Keratinocyte (primary cell): ENCODE measurements at regions not wholly inside any gene's neighbourhood (a gene's known extent, or its start where the extent isn't known, plus 50 kb on each side); places are given as distances from the start of the nearest gene placed in this dataset.

Experiments
- DNase-seq: peaks from one replicate; pipeline ENCODE4 v3.0.0-alpha.2; 2011; ENCODE audit warnings: low read depth, missing footprints, low spot score
- FAIRE-seq: peaks from 2 replicates; lab custom pipeline; 2011; peaks lifted over from hg19 to GRCh38; lab: Jason Lieb, UNC
- H2AFZ ChIP-seq: 2 replicates; pipeline ENCODE4 v1.6.0; 2012; ENCODE audit warnings: low read length, control low read depth, inconsistent platforms; ENCODE audit not compliant: control insufficient read depth
- H3K27ac ChIP-seq: 2 replicates; pipeline ENCODE4 v1.5.1; 2011; ENCODE audit warnings: low read length; ENCODE audit not compliant: control insufficient read depth, insufficient read depth
- H3K27me3 ChIP-seq: 3 replicates; pipeline ENCODE4 v1.6.0; 2011; ENCODE audit warnings: low read length; ENCODE audit not compliant: control insufficient read depth, insufficient read depth; ENCODE audit errors: extremely low read depth
- H3K36me3 ChIP-seq, 2 experiments: 2 replicates in 1 of 2; 3 replicates in 1 of 2; pipeline ENCODE4 v1.5.1; 2011; ENCODE audit warnings: low read length in 2 of 2, mild to moderate bottlenecking in 1 of 2; ENCODE audit not compliant: control insufficient read depth in 2 of 2, insufficient read depth in 2 of 2; ENCODE audit errors: extremely low read depth in 1 of 2
- H3K4me1 ChIP-seq: 3 replicates; pipeline ENCODE4 v1.5.1; 2011; ENCODE audit warnings: low read length; ENCODE audit not compliant: control insufficient read depth, insufficient read depth; ENCODE audit errors: extremely low read depth
- H3K4me2 ChIP-seq: 3 replicates; pipeline ENCODE4 v1.6.0; 2011; ENCODE audit warnings: low read depth, low read length; ENCODE audit not compliant: control insufficient read depth, insufficient read depth; ENCODE audit errors: extremely low read depth
- H3K4me3 ChIP-seq, 3 experiments: fragments of 200-600 bp in 1 of 3; sonication (generic) in 1 of 3; 2 replicates in 2 of 3; 3 replicates in 1 of 3; pipeline ENCODE4 v1.5.1; 2011 to 2016; ENCODE audit warnings: low read length in 3 of 3, mild to moderate bottlenecking in 3 of 3, control low read depth in 2 of 3, inconsistent platforms in 1 of 3, low read depth in 1 of 3, mixed read lengths in 1 of 3, mixed run types in 1 of 3, moderate library complexity in 1 of 3; ENCODE audit not compliant: control insufficient read depth in 2 of 3, insufficient read depth in 2 of 3; ENCODE audit errors: extremely low read depth in 1 of 3
- H3K79me2 ChIP-seq: 2 replicates; pipeline ENCODE4 v1.6.0; 2012; ENCODE audit warnings: low read length; ENCODE audit not compliant: control insufficient read depth, insufficient read depth
- H3K9ac ChIP-seq: 3 replicates; pipeline ENCODE4 v1.6.0; 2011; ENCODE audit warnings: low read length; ENCODE audit not compliant: control insufficient read depth, insufficient read depth; ENCODE audit errors: extremely low read depth
- H3K9me1 ChIP-seq: 3 replicates; pipeline ENCODE4 v1.6.0; 2011; ENCODE audit warnings: low read length; ENCODE audit not compliant: control insufficient read depth, insufficient read depth; ENCODE audit errors: extremely low read depth
- H3K9me3 ChIP-seq: 2 replicates; pipeline ENCODE4 v1.5.1; 2012; ENCODE audit warnings: low read depth, low read length; ENCODE audit not compliant: control insufficient read depth
- H4K20me1 ChIP-seq: 3 replicates; pipeline ENCODE4 v1.6.0; 2011; ENCODE audit warnings: low read length; ENCODE audit not compliant: control insufficient read depth, insufficient read depth; ENCODE audit errors: extremely low read depth
- CTCF ChIP-seq, 3 experiments: IDR thresholded peaks in 1 of 3; conservative IDR thresholded peaks in 1 of 3; optimal IDR thresholded peaks in 1 of 3; 2 replicates in 2 of 3; 3 replicates in 1 of 3; pipeline versions ENCODE3 to v1.5.1; 2011; ENCODE audit warnings: low read length in 3 of 3, mild to moderate bottlenecking in 3 of 3, moderate library complexity in 2 of 3, control low read depth in 1 of 3, inconsistent platforms in 1 of 3; ENCODE audit not compliant: insufficient read depth in 2 of 3; ENCODE audit errors: extremely low read depth in 1 of 3
- EZH2 ChIP-seq: IDR thresholded peaks from one replicate; pipeline ENCODE4 v1.6.1; 2012; ENCODE audit warnings: inconsistent platforms, mild to moderate bottlenecking, low read length, moderate library complexity
- dilution Hi-C: fragments of 300-500 bp; cut with MboI; formaldehyde crosslinking; loops from one replicate; pipeline ENCODE4 v1.7.0; 2020; ENCODE audit warnings: low sequenced_read_pairs; ENCODE audit not compliant: extremely low pct_ligation_motif_present

DNA sequence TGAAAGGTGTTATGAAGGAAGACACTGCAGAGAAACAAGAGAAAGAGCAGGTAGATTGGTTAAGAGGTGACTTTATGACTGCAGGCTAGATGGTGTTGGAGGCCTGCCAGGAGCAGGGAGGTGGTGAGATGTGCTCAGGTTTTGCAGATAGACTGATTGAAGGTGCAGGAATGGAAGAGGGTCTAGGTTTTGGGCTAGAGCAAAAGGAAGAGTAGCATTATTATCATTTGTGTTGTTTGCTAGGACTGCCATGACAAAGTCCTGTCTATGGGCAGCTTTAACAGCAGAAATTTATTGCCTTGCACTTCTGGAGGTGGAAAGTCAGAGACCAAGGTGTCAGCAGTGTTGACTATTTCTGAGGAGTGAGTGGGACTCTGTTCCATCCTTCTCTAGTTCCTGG lies 172.9 kb upstream of the SOX11 start:
- Histone ChIP-seq H3K79me2 (no peaks in the 10 kb centered on the region), H3K36me3 (no peaks in the 10 kb centered on the region), H2AFZ (no peak overlapping the region), H3K27me3 (no peaks in the 10 kb centered on the region), H3K4me3 (no peak overlapping the region), H3K27ac (no peak overlapping the region), H3K9me3 (peaks cover 2% of the 10 kb centered on the region), H3K9me1 (no peaks in the 10 kb centered on the region), H4K20me1 (no peaks in the 10 kb centered on the region), H3K9ac (no peak overlapping the region), H3K4me2 (no peak overlapping the region), H3K4me1 (no peaks in the 10 kb centered on the region)
- dilution Hi-C loops: no loop called here
- FAIRE-seq (no peak), DNase-seq (no peak)
- TF ChIP-seq CTCF (optimal IDR thresholded peaks at IDR 0.05 in 1 of 3, IDR thresholded peaks at IDR 0.05 in 1 of 3, conservative IDR thresholded peaks at IDR 0.05 in 1 of 3; ENCODE audit: extremely low read depth in 1 of 3, insufficient read depth in 2 of 3, low read length in 3 of 3) (no peak), EZH2 (no peak)

DNA sequence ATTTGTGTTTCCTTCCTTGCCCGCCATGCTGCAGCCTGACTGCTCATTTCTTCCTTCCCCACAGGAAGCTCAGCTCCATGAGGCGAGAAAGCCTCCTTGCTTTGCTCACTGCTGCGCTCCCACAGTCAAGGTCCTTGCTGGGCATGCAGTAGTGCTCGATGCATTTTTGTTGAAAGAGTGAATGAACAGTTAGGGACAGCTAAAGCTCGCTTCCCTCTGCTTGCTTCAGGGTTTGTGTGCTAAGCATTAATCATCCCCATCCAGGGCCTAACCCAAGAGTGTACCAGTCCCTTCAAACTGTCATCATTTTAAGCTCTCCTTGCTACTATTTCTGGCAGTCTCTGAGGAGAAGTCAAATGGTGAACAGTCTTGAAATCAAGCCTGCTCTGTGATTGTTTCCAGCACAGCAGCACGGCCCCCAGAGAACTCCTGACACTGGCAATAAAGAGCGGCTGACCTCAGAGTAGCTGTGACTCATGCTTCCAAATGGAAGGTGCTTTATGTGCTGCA lies 171.7 kb upstream of the SOX11 start:
- dilution Hi-C loops: no loop called here
- Histone ChIP-seq H3K4me3 (no peak overlapping the region), H2AFZ (no peak overlapping the region), H3K4me2 (no peak overlapping the region), H3K9ac (no peak overlapping the region), H4K20me1 (no peaks in the 10 kb centered on the region), H3K36me3 (no peaks in the 10 kb centered on the region), H3K79me2 (no peaks in the 10 kb centered on the region), H3K9me1 (no peaks in the 10 kb centered on the region), H3K9me3 (peaks cover 4% of the 10 kb centered on the region), H3K4me1 (no peaks in the 10 kb centered on the region), H3K27ac (no peak overlapping the region), H3K27me3 (no peaks in the 10 kb centered on the region)
- no peak for DNase-seq
- TF ChIP-seq EZH2 (no peak), CTCF (optimal IDR thresholded peaks at IDR 0.05 in 1 of 3, IDR thresholded peaks at IDR 0.05 in 1 of 3, conservative IDR thresholded peaks at IDR 0.05 in 1 of 3; ENCODE audit: extremely low read depth in 1 of 3, insufficient read depth in 2 of 3, low read length in 3 of 3) (no peak)
- FAIRE-seq: no peak
